GM12872 (cell line): ENCODE measurements at regions not wholly inside any gene's neighbourhood (a gene's known extent, or its start where the extent isn't known, plus 50 kb on each side); places are given as distances from the start of the nearest gene placed in this dataset.

Source experiments
- CTCF ChIP-seq: IDR thresholded peaks from 3 replicates; pipeline ENCODE4 v1.5.1; 2011; ENCODE audit warnings: low read depth, mild to moderate bottlenecking, low read length, moderate library complexity; ENCODE audit not compliant: insufficient read depth

GRCh38 chr13:58611117-58611516 is 979.6 kb downstream of the PCDH17 start:
- no peak for TF ChIP-seq CTCF

- TF ChIP-seq CTCF = no peak
These were observed 986.5 kb downstream of the PCDH17 start for GRCh38 chr13:58617880-58618665.

- TF ChIP-seq CTCF = no peak
These were observed 988.0 kb downstream of the PCDH17 start for GRCh38 chr13:58619396-58620113.

- TF ChIP-seq CTCF = no peak
These were observed 988.6 kb downstream of the PCDH17 start for GRCh38 chr13:58620176-58620575.

- TF ChIP-seq CTCF = no peak
These were observed 994.3 kb downstream of the PCDH17 start for GRCh38 chr13:58625703-58626389.

- no peak for TF ChIP-seq CTCF
These were observed 999.2 kb downstream of the PCDH17 start for GRCh38 chr13:58630794-58631193.

GRCh38 chr13:58633226-58633625 is 1001.7 kb downstream of the PCDH17 start:
- TF ChIP-seq CTCF = no peak
